ENCODE measurements at regions not wholly inside any gene's neighbourhood (a gene's known extent, or its start where the extent isn't known, plus 50 kb on each side); places are given as distances from the start of the nearest gene placed in this dataset.

GRCh38 chr4:53832549-53832948 is 231.9 kb downstream of the CHIC2 start:
- Histone ChIP-seq H3K36me3 (ENCODE audit: control insufficient read depth, insufficient read depth, low read length) (no peaks in the 10 kb centered on the region), H3K27me3 (replicated peaks; ENCODE audit: control insufficient read depth, insufficient read depth, low read length) (no peaks in the 10 kb centered on the region), H3K4me3 (replicated peaks; ENCODE audit: low read depth, low read length) (no peak overlapping the region)
- TF ChIP-seq, protein P1, sequence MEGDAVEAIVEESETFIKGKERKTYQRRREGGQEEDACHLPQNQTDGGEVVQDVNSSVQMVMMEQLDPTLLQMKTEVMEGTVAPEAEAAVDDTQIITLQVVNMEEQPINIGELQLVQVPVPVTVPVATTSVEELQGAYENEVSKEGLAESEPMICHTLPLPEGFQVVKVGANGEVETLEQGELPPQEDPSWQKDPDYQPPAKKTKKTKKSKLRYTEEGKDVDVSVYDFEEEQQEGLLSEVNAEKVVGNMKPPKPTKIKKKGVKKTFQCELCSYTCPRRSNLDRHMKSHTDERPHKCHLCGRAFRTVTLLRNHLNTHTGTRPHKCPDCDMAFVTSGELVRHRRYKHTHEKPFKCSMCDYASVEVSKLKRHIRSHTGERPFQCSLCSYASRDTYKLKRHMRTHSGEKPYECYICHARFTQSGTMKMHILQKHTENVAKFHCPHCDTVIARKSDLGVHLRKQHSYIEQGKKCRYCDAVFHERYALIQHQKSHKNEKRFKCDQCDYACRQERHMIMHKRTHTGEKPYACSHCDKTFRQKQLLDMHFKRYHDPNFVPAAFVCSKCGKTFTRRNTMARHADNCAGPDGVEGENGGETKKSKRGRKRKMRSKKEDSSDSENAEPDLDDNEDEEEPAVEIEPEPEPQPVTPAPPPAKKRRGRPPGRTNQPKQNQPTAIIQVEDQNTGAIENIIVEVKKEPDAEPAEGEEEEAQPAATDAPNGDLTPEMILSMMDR (IDR thresholded peaks at IDR 0.05; ENCODE audit: insufficient read depth, low read length, poor library complexity, severe bottlenecking): no peak
- no peak for DNase-seq (ENCODE audit: extremely low read depth, insufficient read length)

- H3K4me3 ChIP-seq (replicated peaks; ENCODE audit: low read depth, low read length): no peak overlapping the region
- DNase-seq (ENCODE audit: extremely low read depth, insufficient read length): no peak
- no peaks in the 10 kb centered on the region for H3K36me3 ChIP-seq (ENCODE audit: control insufficient read depth, insufficient read depth, low read length)
- TF ChIP-seq, protein P1 (IDR thresholded peaks at IDR 0.05; ENCODE audit: insufficient read depth, low read length, poor library complexity, severe bottlenecking): no peak
- no peaks in the 10 kb centered on the region for H3K27me3 ChIP-seq (replicated peaks; ENCODE audit: control insufficient read depth, insufficient read depth, low read length)
Observed at GRCh38 chr4:53830511-53830910, 233.9 kb downstream of the CHIC2 start.

DNA sequence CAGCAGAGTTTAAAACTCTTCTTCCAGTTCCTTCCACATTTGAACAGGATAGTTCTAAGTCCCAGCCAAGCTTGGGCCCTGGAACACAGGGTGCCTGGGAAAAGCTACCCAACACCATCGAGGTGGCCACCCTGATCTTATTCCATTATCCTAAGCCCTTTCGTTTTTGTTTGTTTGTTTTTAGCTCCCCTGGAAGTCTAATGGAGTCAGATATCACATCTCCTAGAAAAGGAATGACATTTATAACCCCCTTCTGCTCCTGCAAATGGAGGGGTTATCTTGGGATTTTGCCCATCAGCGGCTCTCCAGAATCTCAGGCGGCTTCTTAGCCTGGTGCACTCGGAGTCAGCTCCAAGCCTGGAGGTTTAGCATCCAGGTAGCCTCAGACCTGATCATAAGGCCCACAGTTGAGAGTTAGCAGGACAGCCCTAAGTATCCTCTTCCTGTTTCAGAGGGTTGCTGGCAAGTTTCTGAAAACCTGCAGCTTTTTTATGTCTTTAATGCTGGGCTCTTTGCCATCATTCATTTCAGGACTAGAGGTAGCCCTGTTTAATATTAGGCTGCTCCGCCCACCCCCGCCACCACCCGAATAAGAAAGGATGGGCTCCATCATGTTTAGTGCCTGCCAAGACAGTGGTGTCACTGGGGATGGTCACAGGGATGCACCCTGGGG is 230.0 kb upstream of the LNX1 start:
- TF ChIP-seq, protein P1 (IDR thresholded peaks at IDR 0.05; ENCODE audit: insufficient read depth, low read length, poor library complexity, severe bottlenecking): no peak
- Histone ChIP-seq H3K36me3 (ENCODE audit: control insufficient read depth, insufficient read depth, low read length) (no peaks in the 10 kb centered on the region), H3K27me3 (replicated peaks; ENCODE audit: control insufficient read depth, insufficient read depth, low read length) (0 out of 2 replicates have a peak, but pooled peaks cover 1% of the 10 kb centered on the region), H3K4me3 (replicated peaks; ENCODE audit: low read depth, low read length) (no peak overlapping the region)
- no peak for DNase-seq (ENCODE audit: extremely low read depth, insufficient read length)

DNA sequence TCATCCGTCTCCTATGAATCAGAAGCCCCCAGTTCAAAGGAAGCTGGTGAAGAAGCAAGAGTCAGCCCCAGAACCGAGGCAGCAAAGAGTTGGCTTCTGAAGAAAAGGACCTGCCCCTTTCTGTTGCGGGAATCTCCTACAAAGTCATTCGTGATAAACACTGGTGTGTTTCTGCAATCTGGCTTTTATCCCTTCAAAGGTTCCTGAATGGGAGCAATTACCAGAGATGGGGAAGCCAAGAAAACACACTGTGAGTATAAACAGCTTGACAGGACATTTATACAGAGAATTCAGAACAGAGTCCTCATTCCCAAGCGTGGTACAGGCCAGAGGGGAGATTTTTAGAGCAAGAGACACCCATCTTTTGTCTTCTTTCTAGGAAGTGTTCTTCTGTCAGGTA is 226.8 kb upstream of the LNX1 start:
- H3K27me3 ChIP-seq (replicated peaks; ENCODE audit: control insufficient read depth, insufficient read depth, low read length): peaks cover 1% of the 10 kb centered on the region
- H3K4me3 ChIP-seq (replicated peaks; ENCODE audit: low read depth, low read length): no peak overlapping the region
- TF ChIP-seq, protein P1 (IDR thresholded peaks at IDR 0.05; ENCODE audit: insufficient read depth, low read length, poor library complexity, severe bottlenecking): no peak
- no peaks in the 10 kb centered on the region for H3K36me3 ChIP-seq (ENCODE audit: control insufficient read depth, insufficient read depth, low read length)
- DNase-seq (ENCODE audit: extremely low read depth, insufficient read length): no peak

DNA sequence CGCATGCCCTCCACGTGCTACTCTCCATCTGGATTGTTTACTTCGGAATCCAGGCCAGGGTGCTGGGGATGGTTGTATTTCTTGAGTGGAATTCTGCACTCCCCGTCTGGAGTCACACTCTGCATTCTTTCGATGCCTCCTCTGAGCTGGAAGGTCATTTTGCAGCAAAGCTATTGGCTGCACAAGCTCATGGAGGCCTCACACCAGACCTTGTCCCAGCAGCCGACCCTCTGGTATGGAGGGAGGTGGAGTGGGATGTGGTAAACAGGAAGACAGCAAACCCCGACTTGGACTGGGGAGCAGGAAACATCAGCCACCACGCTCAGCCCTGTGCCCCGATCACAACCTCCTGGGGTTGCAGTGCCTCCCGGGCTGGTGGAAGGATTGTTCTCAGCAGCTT is 225.3 kb upstream of the LNX1 start:
- no peaks in the 10 kb centered on the region for H3K36me3 ChIP-seq (ENCODE audit: control insufficient read depth, insufficient read depth, low read length)
- no peak for DNase-seq (ENCODE audit: extremely low read depth, insufficient read length)
- peaks cover 1% of the 10 kb centered on the region for H3K27me3 ChIP-seq (replicated peaks; ENCODE audit: control insufficient read depth, insufficient read depth, low read length)
- TF ChIP-seq, protein P1 (IDR thresholded peaks at IDR 0.05; ENCODE audit: insufficient read depth, low read length, poor library complexity, severe bottlenecking): no peak
- no peak overlapping the region for H3K4me3 ChIP-seq (replicated peaks; ENCODE audit: low read depth, low read length)

- DNase-seq (ENCODE audit: extremely low read depth, insufficient read length): no peak
- TF ChIP-seq, protein P1 (IDR thresholded peaks at IDR 0.05; ENCODE audit: insufficient read depth, low read length, poor library complexity, severe bottlenecking): no peak
- Histone ChIP-seq H3K36me3 (ENCODE audit: control insufficient read depth, insufficient read depth, low read length) (no peaks in the 10 kb centered on the region), H3K27me3 (replicated peaks; ENCODE audit: control insufficient read depth, insufficient read depth, low read length) (peaks cover 1% of the 10 kb centered on the region), H3K4me3 (replicated peaks; ENCODE audit: low read depth, low read length) (no peak overlapping the region)
Observed at GRCh38 chr4:53815281-53815680, 224.0 kb upstream of the LNX1 start.

Data from GM06990 (cell line).